Caco-2 (cell line): ENCODE measurements at regions not wholly inside any gene's neighbourhood (a gene's known extent, or its start where the extent isn't known, plus 50 kb on each side); places are given as distances from the start of the nearest gene placed in this dataset.

ENCODE experiments used
- BruUV-seq: library from RNA; stranded (reverse); fragments of 400-500 nt; replicated peaks from 2 replicates; lab custom pipeline; 2021; lab: Mats Ljungman, UMichigan
- CTCF ChIA-PET: fragments of 300-600 bp; sonication (Branson Sonifier 250); formaldehyde crosslinking; loops from one replicate; lab custom pipeline; 2022; ENCODE audit warnings: antibody characterized with exemption; lab: Charles Lee
- POLR2A ChIA-PET: fragments of 300-600 bp; sonication (Branson Sonifier 250); formaldehyde crosslinking; loops from one replicate; lab custom pipeline; 2022; ENCODE audit warnings: antibody characterized with exemption; lab: Charles Lee
- DNase-seq, 2 experiments: peaks; one replicate each; pipeline versions ENCODE4 v3.0.0 to v3.0.0-alpha.2; 2020 to 2022
- H3K27me3 ChIP-seq: replicated peaks from 2 replicates; pipeline ENCODE4 v1.6.0; 2011; ENCODE audit warnings: low read length; ENCODE audit not compliant: control insufficient read depth, insufficient read depth
- H3K36me3 ChIP-seq: 2 replicates; pipeline ENCODE4 v1.5.1; 2011; ENCODE audit warnings: low read length; ENCODE audit not compliant: control insufficient read depth, insufficient read depth
- H3K4me1 ChIP-seq: fragments of 250-450 bp; sonication (Bioruptor Pico); 2 replicates; pipeline ENCODE4 v1.5.1; 2020; ENCODE audit warnings: mild to moderate bottlenecking
- H3K4me3 ChIP-seq: 2 replicates; pipeline ENCODE4 v1.5.1; 2011; ENCODE audit warnings: low read depth, mild to moderate bottlenecking, control low read depth, low read length
- H3K9me3 ChIP-seq: fragments of 250-450 bp; sonication (Bioruptor Pico); 2 replicates; pipeline ENCODE4 v1.5.1; 2020; ENCODE audit warnings: mild to moderate bottlenecking, moderate library complexity
- H3K27ac Mint-ChIP-seq: one replicate; pipeline ENCODE4 v1.8.0; 2022; ENCODE audit warnings: mixed read lengths; ENCODE audit not compliant: unreplicated experiment
- H3K27me3 Mint-ChIP-seq: one replicate; pipeline ENCODE4 v1.8.0; 2022; ENCODE audit warnings: mixed read lengths; ENCODE audit not compliant: insufficient read depth, unreplicated experiment
- H3K36me3 Mint-ChIP-seq: one replicate; pipeline ENCODE4 v1.8.0; 2022; ENCODE audit warnings: mild to moderate bottlenecking, mixed read lengths; ENCODE audit not compliant: insufficient read depth, unreplicated experiment
- H3K4me1 Mint-ChIP-seq: one replicate; pipeline ENCODE4 v1.8.0; 2022; ENCODE audit warnings: low read depth, mixed read lengths; ENCODE audit not compliant: unreplicated experiment
- H3K4me3 Mint-ChIP-seq: one replicate; pipeline ENCODE4 v1.8.0; 2022; ENCODE audit warnings: mild to moderate bottlenecking, moderate library complexity, mixed read lengths; ENCODE audit not compliant: unreplicated experiment
- H3K9me3 Mint-ChIP-seq: one replicate; pipeline ENCODE4 v1.8.0; 2022; ENCODE audit warnings: mixed read lengths; ENCODE audit not compliant: unreplicated experiment
- CTCF ChIP-seq, 2 experiments: fragments of 200-600 bp in 1 of 2; IDR thresholded peaks; 1 replicate in 1 of 2; 2 replicates in 1 of 2; pipeline versions ENCODE4 v1.5.1 to v1.8.0; 2011 to 2022; ENCODE audit warnings: antibody characterized with exemption in 1 of 2, control low read depth in 1 of 2, inconsistent platforms in 1 of 2, low read depth in 1 of 2, low read length in 1 of 2, mild to moderate bottlenecking in 1 of 2, moderate library complexity in 1 of 2; ENCODE audit not compliant: insufficient read depth in 1 of 2, severe bottlenecking in 1 of 2, unreplicated experiment in 1 of 2
- intact Hi-C: fragments of 100-400 bp; cut with micrococcal nuclease; formaldehyde crosslinking; loops from one replicate; pipeline ENCODE4 v1.10.0; 2022; ENCODE audit not compliant: unreplicated experiment

- Histone ChIP-seq H3K9me3 (no peaks in the 10 kb centered on the region), H3K36me3 (no peaks in the 10 kb centered on the region), H3K27me3 (no peaks in the 10 kb centered on the region), H3K4me1 (peaks cover 12% of the 10 kb centered on the region; the same call in 1 of the 2 replicates), H3K4me3 (no peak overlapping the region)
- intact Hi-C loops, result no loop called here
- H3K36me3 Mint-ChIP-seq, result peaks cover 5% of the 10 kb centered on the region
- no peak overlapping the region for H3K27ac Mint-ChIP-seq
- DNase-seq, result no peak
- ChIA-PET CTCF (no interaction called here), POLR2A (no interaction called here)
- BruUV-seq, result no TSS peak
- H3K4me1 Mint-ChIP-seq, result peaks cover 17% of the 10 kb centered on the region
- H3K27me3 Mint-ChIP-seq, result no peaks in the 10 kb centered on the region
- TF ChIP-seq CTCF (IDR thresholded peaks at IDR 0.05; ENCODE audit: insufficient read depth in 1 of 2, low read depth in 1 of 2, low read length in 1 of 2, severe bottlenecking in 1 of 2, unreplicated experiment in 1 of 2), result no peak
- no peak overlapping the region for H3K4me3 Mint-ChIP-seq
- H3K9me3 Mint-ChIP-seq, result no peaks in the 10 kb centered on the region
Measured at GRCh38 chr15:62626903-62627302, 415.6 kb upstream of the TPM1 start.

GRCh38 chr15:62631076-62631724 is 411.3 kb upstream of the TPM1 start:
- no peaks in the 10 kb centered on the region for H3K36me3 ChIP-seq
- POLR2A ChIA-PET, result no interaction called here
- Mint-ChIP-seq H3K36me3 (peaks cover 1% of the 10 kb centered on the region), H3K27me3 (no peaks in the 10 kb centered on the region), H3K9me3 (no peaks in the 10 kb centered on the region), H3K4me1 (peaks cover 18% of the 10 kb centered on the region), H3K27ac (no peak overlapping the region), H3K4me3 (no peak overlapping the region)
- no TSS peak for BruUV-seq
- intact Hi-C loops, result no loop called here
- no peak for TF ChIP-seq CTCF (IDR thresholded peaks at IDR 0.05; ENCODE audit: insufficient read depth in 1 of 2, low read depth in 1 of 2, low read length in 1 of 2, severe bottlenecking in 1 of 2, unreplicated experiment in 1 of 2)
- no peak overlapping the region for H3K4me3 ChIP-seq
- H3K9me3 ChIP-seq, result no peaks in the 10 kb centered on the region
- H3K27me3 ChIP-seq, result no peaks in the 10 kb centered on the region
- no peak for DNase-seq
- CTCF ChIA-PET, result no interaction called here
- H3K4me1 ChIP-seq, result peaks cover 20% of the 10 kb centered on the region; the same call in 1 of the 2 replicates

- no peak for DNase-seq
- Histone ChIP-seq H3K36me3 (no peaks in the 10 kb centered on the region), H3K27me3 (no peaks in the 10 kb centered on the region), H3K9me3 (no peaks in the 10 kb centered on the region), H3K4me3 (no peak overlapping the region), H3K4me1 (peaks cover 12% of the 10 kb centered on the region; the same call in 1 of the 2 replicates)
- TF ChIP-seq CTCF (IDR thresholded peaks at IDR 0.05; ENCODE audit: insufficient read depth in 1 of 2, low read depth in 1 of 2, low read length in 1 of 2, severe bottlenecking in 1 of 2, unreplicated experiment in 1 of 2), result no peak
- Mint-ChIP-seq H3K4me3 (no peak overlapping the region), H3K27ac (no peak overlapping the region), H3K27me3 (no peaks in the 10 kb centered on the region), H3K9me3 (no peaks in the 10 kb centered on the region), H3K4me1 (peaks cover 27% of the 10 kb centered on the region), H3K36me3 (peaks cover 8% of the 10 kb centered on the region)
- POLR2A ChIA-PET, result no interaction called here
- CTCF ChIA-PET, result no interaction called here
- intact Hi-C loops, result no loop called here
- no TSS peak for BruUV-seq
Measured at GRCh38 chr15:62636823-62637573, 405.5 kb upstream of the TPM1 start.
